Non-pigmented ciliary epithelial cell (primary cell): ENCODE measurements at regions not wholly inside any gene's neighbourhood (a gene's known extent, or its start where the extent isn't known, plus 50 kb on each side); places are given as distances from the start of the nearest gene placed in this dataset.

Experiments
- DNase-seq: peaks from one replicate; pipeline ENCODE4 v3.0.0-alpha.2; 2010; ENCODE audit warnings: low read depth

- no peak for DNase-seq
Observed at GRCh38 chr1:87437663-87438295, 109.1 kb downstream of the LMO4 start.

- DNase-seq = no peak
Observed at GRCh38 chr1:87439821-87440220, 111.1 kb downstream of the LMO4 start.

DNA sequence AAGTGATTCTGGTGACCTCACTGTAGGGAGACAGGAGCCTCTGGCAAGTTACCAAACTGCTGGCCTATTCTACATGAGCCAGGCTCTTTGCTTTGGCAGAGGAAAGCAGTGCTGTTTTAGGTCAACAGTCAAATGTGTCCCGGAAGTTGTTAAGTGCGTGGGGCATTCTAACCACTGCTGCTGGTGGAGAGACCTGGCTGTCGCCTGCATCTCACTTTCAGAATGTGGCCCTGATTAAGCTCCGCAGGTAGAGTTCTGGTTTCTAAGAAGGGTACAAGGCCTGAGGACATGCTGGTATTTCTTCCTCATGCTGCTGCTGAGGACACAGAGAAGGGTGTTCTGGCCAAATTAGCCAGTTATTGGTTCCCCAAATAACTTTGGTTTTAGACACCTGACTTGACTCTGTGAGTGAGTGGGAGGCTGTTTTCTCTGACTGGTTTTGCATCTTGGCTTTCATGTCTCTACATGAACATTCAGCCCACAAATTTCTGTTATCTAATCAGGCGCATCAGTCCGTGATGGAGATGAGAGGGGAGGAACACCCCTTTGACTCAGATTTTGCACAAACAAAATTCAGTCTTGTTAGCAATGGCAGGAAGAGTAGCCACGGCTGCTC lies 120.8 kb downstream of the LMO4 start:
- no peak for DNase-seq

GRCh38 chr1:87450136-87450535 lies 121.5 kb downstream of the LMO4 start:
- no peak for DNase-seq

GRCh38 chr1:87450615-87451209 lies 122.0 kb downstream of the LMO4 start:
- DNase-seq = no peak

- no peak for DNase-seq
Observed at GRCh38 chr1:87451229-87451920, 122.7 kb downstream of the LMO4 start.

DNA sequence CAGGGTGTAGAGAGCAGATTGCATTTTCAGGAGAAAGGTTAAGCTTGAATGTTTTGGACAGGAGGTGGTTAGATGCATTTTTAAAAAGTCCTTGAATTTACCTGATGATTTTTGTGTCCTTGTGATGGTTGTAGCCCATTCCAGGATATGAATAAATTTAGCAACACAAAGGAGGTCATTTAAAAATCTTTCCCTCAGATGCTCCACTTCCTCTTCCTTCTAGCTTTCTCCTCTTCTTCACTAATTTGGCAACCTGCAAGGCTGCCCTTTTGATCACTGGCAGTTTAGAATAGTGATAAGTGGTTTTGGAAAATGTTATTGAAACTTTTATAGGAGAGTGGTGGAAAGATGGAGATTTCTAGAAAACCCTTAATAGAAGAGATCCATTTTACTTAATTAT lies 124.0 kb downstream of the LMO4 start:
- no peak for DNase-seq

- DNase-seq = no peak
Observed at GRCh38 chr1:87457408-87457807, 128.7 kb downstream of the LMO4 start.

GRCh38 chr1:87462894-87463293 lies 134.2 kb downstream of the LMO4 start:
- DNase-seq = no peak

DNA sequence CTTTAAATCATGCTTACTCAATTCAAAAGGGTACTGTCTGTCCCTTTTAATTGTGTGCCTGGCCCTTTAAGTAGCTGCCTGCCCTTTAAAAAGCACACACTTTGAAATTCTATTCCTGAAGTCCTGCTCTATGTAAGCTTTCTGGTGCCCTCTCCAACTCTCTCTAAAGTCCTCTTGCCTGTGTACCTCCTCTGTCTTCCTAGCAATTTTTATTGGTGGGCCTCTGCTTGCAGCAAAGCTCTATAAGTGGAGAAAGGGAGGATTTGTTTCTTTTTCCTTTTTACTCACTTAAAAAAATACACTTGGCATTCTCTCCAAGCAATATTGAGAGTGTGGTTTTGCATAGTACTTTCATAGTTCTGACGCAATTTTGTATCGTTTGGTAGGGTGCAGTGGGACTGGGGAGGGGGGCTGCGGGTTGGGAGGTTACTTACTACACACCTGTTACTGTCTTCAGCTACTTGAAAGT lies 135.4 kb downstream of the LMO4 start:
- DNase-seq = no peak

DNA sequence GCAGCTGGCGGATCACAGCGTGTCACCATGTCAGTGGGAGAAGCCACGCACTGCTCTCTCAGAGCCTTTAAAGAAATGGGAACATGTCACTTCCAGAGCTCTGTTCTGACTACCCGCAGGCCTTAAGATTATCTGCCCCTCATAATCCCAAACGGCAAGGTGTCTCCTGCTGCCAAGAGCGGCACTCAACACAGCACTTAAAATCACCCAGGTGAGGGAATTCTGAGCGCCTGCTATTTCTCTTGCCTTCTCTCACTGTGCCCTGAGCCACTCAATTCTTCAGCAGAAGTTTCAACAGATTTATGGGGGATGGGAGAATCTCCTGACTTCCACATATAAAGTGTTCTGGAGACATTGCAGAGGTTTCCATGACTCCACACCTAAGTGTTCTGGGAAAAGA lies 137.9 kb downstream of the LMO4 start:
- DNase-seq = no peak

DNA sequence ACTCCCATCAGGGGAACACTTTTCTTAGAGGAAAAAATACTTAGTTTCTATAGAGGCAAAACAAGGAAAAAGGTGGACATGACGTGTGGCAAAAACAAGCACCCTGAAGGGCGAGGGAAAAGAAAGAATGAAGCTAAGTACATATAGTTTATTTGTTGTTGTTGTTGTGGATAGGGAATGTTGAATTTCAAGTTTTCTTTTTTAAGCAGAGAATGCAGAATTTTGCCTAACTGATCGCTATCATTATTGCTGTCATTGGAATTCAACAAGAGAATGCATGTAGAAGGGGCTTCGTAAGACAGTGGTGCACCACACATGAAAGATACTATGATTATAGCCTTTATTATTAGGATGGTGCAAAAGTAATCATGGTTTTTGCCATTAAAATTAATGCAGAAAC lies 144.0 kb downstream of the LMO4 start:
- DNase-seq = no peak

DNA sequence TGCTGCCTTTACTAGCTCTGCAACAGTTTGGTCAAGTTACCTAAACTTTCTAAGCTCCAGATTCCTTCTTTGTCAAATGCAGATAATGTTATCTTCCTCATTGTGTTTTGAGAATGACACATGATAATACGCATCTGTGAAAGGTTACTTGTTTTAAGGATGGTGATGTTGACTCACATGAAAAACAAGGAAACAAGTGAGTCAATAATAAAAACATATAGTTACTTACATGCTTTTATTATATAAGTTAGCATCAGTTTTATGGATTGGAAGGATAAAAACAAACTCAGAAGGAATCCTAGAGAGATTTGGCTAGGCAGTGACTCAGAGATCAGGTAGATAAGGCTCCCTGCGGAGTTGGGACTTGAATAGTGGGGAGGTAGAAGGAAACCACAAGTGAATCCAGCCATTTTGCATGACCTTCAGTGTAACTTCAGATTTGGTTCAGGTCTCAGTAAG lies 144.6 kb downstream of the LMO4 start:
- no peak for DNase-seq

- DNase-seq = no peak
Observed at GRCh38 chr1:87474098-87474497, 145.4 kb downstream of the LMO4 start.

GRCh38 chr1:87478231-87478630 lies 149.6 kb downstream of the LMO4 start:
- no peak for DNase-seq

DNA sequence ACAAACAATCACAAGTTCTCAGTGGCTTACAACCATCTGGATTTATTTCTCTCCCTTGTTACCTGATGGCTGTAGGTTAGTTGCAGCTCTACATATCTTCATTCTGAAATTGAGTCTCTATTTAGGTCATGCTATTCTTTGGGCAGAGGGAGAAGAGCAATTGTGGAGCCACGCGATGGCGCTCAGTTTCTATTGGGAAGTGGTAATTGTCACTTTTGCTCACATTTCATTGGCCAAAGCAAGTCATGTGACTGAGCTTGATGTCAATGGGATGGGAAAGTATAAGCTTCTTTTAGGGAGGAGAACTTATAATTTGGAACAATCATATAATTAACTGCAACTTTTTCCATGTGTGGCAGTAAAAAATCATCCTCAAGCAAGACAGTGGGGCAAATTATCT lies 166.5 kb downstream of the LMO4 start:
- DNase-seq = no peak

- DNase-seq = no peak
Observed at GRCh38 chr1:87495870-87496269, 167.2 kb downstream of the LMO4 start.

GRCh38 chr1:87497380-87498203 lies 168.9 kb downstream of the LMO4 start:
- DNase-seq = no peak

- DNase-seq = no peak
Observed at GRCh38 chr1:87501738-87502137, 173.1 kb downstream of the LMO4 start.

- no peak for DNase-seq
Observed at GRCh38 chr1:87505391-87505983, 176.8 kb downstream of the LMO4 start.

DNA sequence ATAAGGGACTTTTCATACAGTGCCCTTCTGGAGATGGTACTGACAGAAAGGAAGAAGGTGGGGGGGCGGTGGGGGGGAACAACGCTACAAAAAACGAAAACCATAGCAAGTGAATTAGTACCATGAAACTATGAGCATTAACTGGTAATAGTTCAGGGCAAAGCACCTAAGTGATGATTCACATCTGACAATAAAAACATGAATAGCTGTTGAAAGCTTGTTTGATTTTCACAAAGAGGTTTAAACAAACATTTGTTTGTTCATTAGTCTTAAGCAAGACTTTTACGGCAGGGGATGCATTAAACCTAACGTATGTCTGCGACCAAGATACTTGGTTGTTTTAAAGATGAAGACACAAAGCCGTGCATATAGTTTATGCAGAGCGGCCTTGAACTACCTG lies 177.5 kb downstream of the LMO4 start:
- DNase-seq = no peak
